ENCODE measurements at regions not wholly inside any gene's neighbourhood (a gene's known extent, or its start where the extent isn't known, plus 50 kb on each side); places are given as distances from the start of the nearest gene placed in this dataset.

DNA sequence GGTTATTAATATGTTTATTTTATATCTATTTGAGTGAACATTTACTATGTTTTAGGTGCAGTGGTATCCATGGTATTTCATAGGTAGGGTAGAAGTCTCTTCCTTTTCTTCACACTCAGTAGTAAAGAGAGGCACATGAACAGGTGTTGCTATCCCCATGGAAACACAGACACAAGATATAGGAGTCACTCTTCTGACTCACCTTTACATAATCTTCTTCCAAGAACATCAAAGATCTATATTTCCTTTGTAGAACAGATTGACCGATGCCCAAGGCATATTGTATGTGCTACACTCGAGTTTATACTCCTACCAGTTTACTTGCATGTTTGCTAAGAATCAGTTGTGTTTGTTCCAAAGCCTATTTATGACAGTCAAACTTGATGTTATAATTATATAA lies 1997.4 kb downstream of the C4orf33 start:
- TF ChIP-seq CTCF (IDR thresholded peaks at IDR 0.05; ENCODE audit: low read depth, low read length), result no peak
- no peak for TF ChIP-seq POLR2A (IDR thresholded peaks at IDR 0.05; ENCODE audit: extremely low read depth, insufficient read length)
- TF ChIP-seq MYC (IDR thresholded peaks at IDR 0.05; ENCODE audit: low read depth, low read length), result no peak
- TF ChIP-seq, protein P1, sequence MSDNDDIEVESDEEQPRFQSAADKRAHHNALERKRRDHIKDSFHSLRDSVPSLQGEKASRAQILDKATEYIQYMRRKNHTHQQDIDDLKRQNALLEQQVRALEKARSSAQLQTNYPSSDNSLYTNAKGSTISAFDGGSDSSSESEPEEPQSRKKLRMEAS (IDR thresholded peaks at IDR 0.05; ENCODE audit: low read depth, low read length), result no peak
